Uterus (tissue), 3 donors: ENCODE measurements at regions not wholly inside any gene's neighbourhood (a gene's known extent, or its start where the extent isn't known, plus 50 kb on each side); places are given as distances from the start of the nearest gene placed in this dataset.

Source experiments
- DNase-seq, 2 donors: peaks; one replicate each; pipeline ENCODE4 v3.0.0-alpha.2; 2019 to 2020
- H3K27ac ChIP-seq, 2 donors: fragments of 200-600 bp; sonication (generic); 1 replicate in 1 of 2; 2 replicates in 1 of 2; pipeline ENCODE4 v1.5.1; 2016 to 2018
- H3K27me3 ChIP-seq, 2 donors: fragments of 200-600 bp; sonication (generic); one replicate each; pipeline ENCODE4 v1.5.1; 2018 to 2019; ENCODE audit warnings: control low read depth in 1 of 2
- H3K36me3 ChIP-seq, 2 donors: fragments of 200-600 bp; sonication (generic); one replicate each; pipeline ENCODE4 v1.5.1; 2019; ENCODE audit warnings: control low read depth in 1 of 2
- H3K4me1 ChIP-seq, 2 donors: fragments of 200-600 bp; sonication (generic); one replicate each; pipeline ENCODE4 v1.5.1; 2018 to 2019; ENCODE audit warnings: control low read depth in 1 of 2
- H3K4me3 ChIP-seq, 2 donors: fragments of 200-600 bp; sonication (generic); 1 replicate in 1 of 2; 2 replicates in 1 of 2; pipeline ENCODE4 v1.5.1; 2018 to 2019; ENCODE audit warnings: mild to moderate bottlenecking in 1 of 2
- H3K9me3 ChIP-seq, 2 donors: fragments of 200-600 bp; sonication (generic); one replicate each; pipeline ENCODE4 v1.5.1; 2019; ENCODE audit warnings: control low read depth in 1 of 2
- CTCF ChIP-seq, 4 experiments: fragments of 200-600 bp in 2 of 4; fragments of 450-650 bp in 2 of 4; sonication (generic) in 2 of 4; IDR thresholded peaks; one replicate each; pipeline ENCODE4 v1.5.1; 2016 to 2019; ENCODE audit warnings: antibody characterized with exemption in 4 of 4, mild to moderate bottlenecking in 2 of 4, moderate library complexity in 1 of 4
- POLR2A ChIP-seq, 2 donors: fragments of 450-650 bp; IDR thresholded peaks; one replicate each; pipeline ENCODE4 v1.6.1; 2016; ENCODE audit warnings: antibody characterized with exemption in 2 of 2, mild to moderate bottlenecking in 1 of 2, moderate library complexity in 1 of 2
- intact Hi-C: fragments of 100-400 bp; cut with DNase I; formaldehyde crosslinking; loops from one replicate; pipeline ENCODE4 v1.15.1; 2023; ENCODE audit warnings: low total_unique reads
- donor health status: DM: yes; HTN: yes; CAD: no.

GRCh38 chr2:4020649-4021048 lies 317.3 kb downstream of the DCDC2C start:
- no peak for DNase-seq
- intact Hi-C loops = no loop called here
- no peaks in the 10 kb centered on the region for H3K27me3 ChIP-seq
- no peak overlapping the region for H3K4me3 ChIP-seq
- no peak overlapping the region for H3K27ac ChIP-seq
- H3K4me1 ChIP-seq = no peaks in the 10 kb centered on the region
- H3K36me3 ChIP-seq = no peaks in the 10 kb centered on the region
- TF ChIP-seq CTCF (IDR thresholded peaks at IDR 0.05) (no peak), POLR2A (IDR thresholded peaks at IDR 0.05) (no peak)
- no peaks in the 10 kb centered on the region for H3K9me3 ChIP-seq

- no peaks in the 10 kb centered on the region for H3K27me3 ChIP-seq
- no peaks in the 10 kb centered on the region for H3K9me3 ChIP-seq
- H3K4me3 ChIP-seq = no peak overlapping the region
- TF ChIP-seq POLR2A (IDR thresholded peaks at IDR 0.05) = no peak
- TF ChIP-seq CTCF (IDR thresholded peaks at IDR 0.05) = no peak
- no peak for DNase-seq
- H3K36me3 ChIP-seq = no peaks in the 10 kb centered on the region
- H3K27ac ChIP-seq = no peak overlapping the region
- no peaks in the 10 kb centered on the region for H3K4me1 ChIP-seq
- intact Hi-C loops = no loop called here
Measured at GRCh38 chr2:4024605-4025004, 321.2 kb downstream of the DCDC2C start.

- Histone ChIP-seq H3K9me3 (no peaks in the 10 kb centered on the region), H3K27me3 (no peaks in the 10 kb centered on the region), H3K36me3 (no peaks in the 10 kb centered on the region), H3K27ac (no peak overlapping the region), H3K4me3 (no peak overlapping the region), H3K4me1 (no peaks in the 10 kb centered on the region)
- no peak for TF ChIP-seq CTCF (IDR thresholded peaks at IDR 0.05)
- TF ChIP-seq POLR2A (IDR thresholded peaks at IDR 0.05) = no peak
- DNase-seq = no peak
- intact Hi-C loops = no loop called here
Measured at GRCh38 chr2:4029081-4029480, 325.7 kb downstream of the DCDC2C start.

GRCh38 chr2:4039896-4040295 lies 336.5 kb downstream of the DCDC2C start:
- Histone ChIP-seq H3K4me3 (no peak overlapping the region), H3K36me3 (peaks cover 0 to 3% of the 10 kb centered on the region in 2 donors), H3K9me3 (no peaks in the 10 kb centered on the region), H3K4me1 (no peaks in the 10 kb centered on the region), H3K27ac (no peak overlapping the region), H3K27me3 (no peaks in the 10 kb centered on the region)
- no peak for DNase-seq
- intact Hi-C loops = no loop called here
- TF ChIP-seq CTCF (IDR thresholded peaks at IDR 0.05) (no peak), POLR2A (IDR thresholded peaks at IDR 0.05) (no peak)

GRCh38 chr2:4047961-4048891 lies 344.9 kb downstream of the DCDC2C start:
- Histone ChIP-seq H3K27ac (no peak overlapping the region), H3K4me1 (no peaks in the 10 kb centered on the region), H3K36me3 (no peaks in the 10 kb centered on the region), H3K9me3 (no peaks in the 10 kb centered on the region), H3K27me3 (no peaks in the 10 kb centered on the region), H3K4me3 (no peak overlapping the region)
- DNase-seq = no peak
- TF ChIP-seq CTCF (IDR thresholded peaks at IDR 0.05) (no peak), POLR2A (IDR thresholded peaks at IDR 0.05) (no peak)
- intact Hi-C loops = no loop called here
